ENCODE measurements at regions not wholly inside any gene's neighbourhood (a gene's known extent, or its start where the extent isn't known, plus 50 kb on each side); places are given as distances from the start of the nearest gene placed in this dataset.

DNA sequence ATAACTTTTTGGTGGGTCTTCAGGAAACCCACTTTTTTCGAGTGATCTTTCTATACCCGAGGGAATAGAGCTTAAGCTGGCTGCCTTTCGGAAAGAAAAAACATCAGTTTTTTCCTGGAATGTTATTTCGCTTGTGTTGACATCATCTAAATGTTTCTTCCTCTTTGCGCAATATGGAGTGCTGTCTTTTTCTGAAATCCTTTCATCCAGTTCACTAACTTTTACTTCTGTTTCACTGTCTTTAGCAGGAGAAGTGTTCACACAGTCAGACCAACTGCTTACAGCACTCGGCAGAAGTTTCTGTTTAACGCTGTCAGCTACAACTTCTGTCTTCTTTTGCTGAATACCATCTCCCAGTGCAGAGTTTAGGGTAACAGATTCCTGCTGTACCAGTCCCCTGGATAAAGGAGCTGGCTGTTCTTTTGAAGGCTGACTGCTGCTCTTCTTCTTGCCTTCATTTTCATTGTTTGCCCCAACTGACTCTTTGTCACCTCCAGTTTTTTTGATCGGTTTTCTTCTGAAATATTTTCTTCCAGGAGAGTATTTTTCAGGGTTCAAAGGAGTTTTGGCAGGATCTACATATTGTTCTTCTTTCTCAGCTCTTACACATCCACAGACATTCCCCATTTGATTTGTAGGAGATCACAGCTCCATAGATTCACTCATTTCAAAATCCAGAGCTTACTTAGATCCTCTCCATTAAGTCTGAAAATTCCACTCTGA lies 50.0 kb upstream of the DST start:
- TF ChIP-seq POLR2AphosphoS5 (IDR thresholded peaks at IDR 0.05) (peak in 1 of 3 donors; percentile 5), CTCF (IDR thresholded peaks at IDR 0.05) (no peak), POLR2A (IDR thresholded peaks at IDR 0.05) (no peak)
